Lung (tissue), 11 donors: ENCODE measurements at regions not wholly inside any gene's neighbourhood (a gene's known extent, or its start where the extent isn't known, plus 50 kb on each side); places are given as distances from the start of the nearest gene placed in this dataset.

Experiments used
- ATAC-seq: fragments of 200-7000 bp; cut with Tn5 transposase; one replicate; pipeline ENCODE4 v1.9.1; 2020; ENCODE audit warnings: moderate number of reproducible peaks; ENCODE audit not compliant: insufficient read depth, low FRiP score
- DNase-seq, 3 donors: peaks; one replicate each; pipeline ENCODE4 v3.0.0-alpha.2; 2013 to 2017
- H3K27ac ChIP-seq, 2 donors: one replicate each; pipeline ENCODE4 v1.5.1; 2013; ENCODE audit warnings: mild to moderate bottlenecking in 2 of 2, moderate library complexity in 2 of 2, control low read depth in 1 of 2, inconsistent platforms in 1 of 2, low read depth in 1 of 2, low read length in 1 of 2
- H3K27me3 ChIP-seq, 3 donors: one replicate each; pipeline ENCODE4 v1.5.1; 2013; ENCODE audit warnings: low read length in 2 of 3; ENCODE audit not compliant: control insufficient read depth in 3 of 3, insufficient read depth in 3 of 3
- H3K36me3 ChIP-seq, 4 donors: one replicate each; pipeline ENCODE4 v1.5.1; 2013; ENCODE audit warnings: low read length in 4 of 4, mild to moderate bottlenecking in 1 of 4, moderate library complexity in 1 of 4; ENCODE audit not compliant: control insufficient read depth in 4 of 4, insufficient read depth in 4 of 4
- H3K4me1 ChIP-seq, 5 donors: one replicate each; pipeline ENCODE4 v1.5.1; 2013; ENCODE audit warnings: low read length in 5 of 5, mild to moderate bottlenecking in 2 of 5, moderate library complexity in 1 of 5; ENCODE audit not compliant: control insufficient read depth in 5 of 5, insufficient read depth in 5 of 5
- H3K4me3 ChIP-seq: one replicate; pipeline ENCODE4 v1.5.1; 2013; ENCODE audit warnings: mild to moderate bottlenecking, control low read depth, moderate library complexity
- H3K9ac ChIP-seq, 2 donors: one replicate each; pipeline ENCODE4 v1.5.1; 2013; ENCODE audit warnings: low read length in 2 of 2, control low read depth in 1 of 2; ENCODE audit not compliant: insufficient read depth in 1 of 2
- H3K9me3 ChIP-seq, 4 donors: one replicate each; pipeline ENCODE4 v1.5.1; 2013; ENCODE audit warnings: low read length in 3 of 4, mild to moderate bottlenecking in 1 of 4, moderate library complexity in 1 of 4; ENCODE audit not compliant: control insufficient read depth in 4 of 4, insufficient read depth in 3 of 4
- CTCF ChIP-seq: IDR thresholded peaks from 2 replicates; pipeline ENCODE4 v1.5.1; 2012; ENCODE audit warnings: mild to moderate bottlenecking; ENCODE audit errors: control extremely low read depth, extremely low read depth
- WGBS, 2 donors: extraction: QIAGEN DNeasy Blood & Tissue Kit; methylation state at CpG; one replicate each; pipeline ENCODE4 v1.1.7; 2013; 5-methylcytosine and 5-hydroxymethylcytosine counted together
- donor health status: control.
- donor health status: control.
- donor health status: Bipolar disorder and iron deficiency.
- donor health status: healthy.
- donor health status: DM: yes; HTN: yes; CAD: no.

GRCh38 chr3:110767156-110767555, 304.5 kb upstream of the NECTIN3 start:
- DNase-seq (no peak), ATAC-seq (no peak)
- Histone ChIP-seq H3K27me3 (no peaks in the 10 kb centered on the region), H3K36me3 (no peaks in the 10 kb centered on the region), H3K4me3 (no peak overlapping the region), H3K9me3 (peaks cover 0 to 7% (median 2%) of the 10 kb centered on the region in 4 donors), H3K4me1 (no peaks in the 10 kb centered on the region), H3K9ac (no peak overlapping the region), H3K27ac (no peak overlapping the region)
- TF ChIP-seq CTCF: no peak
- 88 to 90% methylated on average over 2 of the region's 2 CpGs for WGBS, 2 donors

- H3K4me1 ChIP-seq: no peaks in the 10 kb centered on the region
- DNase-seq (no peak), ATAC-seq (no peak)
- no peaks in the 10 kb centered on the region for H3K27me3 ChIP-seq
- H3K4me3 ChIP-seq: no peak overlapping the region
- TF ChIP-seq CTCF: no peak
- H3K27ac ChIP-seq: no peak overlapping the region
- peaks cover 0 to 7% (median 2%) of the 10 kb centered on the region in 4 donors for H3K9me3 ChIP-seq
- H3K9ac ChIP-seq: no peak overlapping the region
- H3K36me3 ChIP-seq: no peaks in the 10 kb centered on the region
Measured at GRCh38 chr3:110767838-110768237, 303.8 kb upstream of the NECTIN3 start.

GRCh38 chr3:110773413-110773954, 298.1 kb upstream of the NECTIN3 start:
- H3K4me3 ChIP-seq: no peak overlapping the region
- peaks cover 0 to 2% (median 0%) of the 10 kb centered on the region in 4 donors for H3K9me3 ChIP-seq
- H3K36me3 ChIP-seq: no peaks in the 10 kb centered on the region
- no peaks in the 10 kb centered on the region for H3K27me3 ChIP-seq
- ATAC-seq: no peak
- H3K27ac ChIP-seq: no peak overlapping the region
- no peak for DNase-seq
- no peak overlapping the region for H3K9ac ChIP-seq
- H3K4me1 ChIP-seq: no peaks in the 10 kb centered on the region
- TF ChIP-seq CTCF: no peak
- WGBS, 2 donors: 73 to 75% methylated on average over 9 of the region's 9 CpGs
